Epithelial cell of esophagus (primary cell): ENCODE measurements at regions not wholly inside any gene's neighbourhood (a gene's known extent, or its start where the extent isn't known, plus 50 kb on each side); places are given as distances from the start of the nearest gene placed in this dataset.

ENCODE experiments used
- DNase-seq: peaks from one replicate; pipeline ENCODE4 v3.0.0; 2010; ENCODE audit warnings: low read depth
- H3K4me3 ChIP-seq: 2 replicates; pipeline ENCODE4 v1.5.1; 2011; ENCODE audit warnings: mild to moderate bottlenecking, low read length, control low read depth
- TF ChIP-seq, protein P1 (sequence below): IDR thresholded peaks from 2 replicates; pipeline ENCODE4 v1.5.1; 2011; ENCODE audit warnings: low read depth, mild to moderate bottlenecking, low read length, control low read depth, inconsistent platforms; ENCODE audit not compliant: insufficient read depth; ENCODE audit errors: missing control alignments

DNA sequence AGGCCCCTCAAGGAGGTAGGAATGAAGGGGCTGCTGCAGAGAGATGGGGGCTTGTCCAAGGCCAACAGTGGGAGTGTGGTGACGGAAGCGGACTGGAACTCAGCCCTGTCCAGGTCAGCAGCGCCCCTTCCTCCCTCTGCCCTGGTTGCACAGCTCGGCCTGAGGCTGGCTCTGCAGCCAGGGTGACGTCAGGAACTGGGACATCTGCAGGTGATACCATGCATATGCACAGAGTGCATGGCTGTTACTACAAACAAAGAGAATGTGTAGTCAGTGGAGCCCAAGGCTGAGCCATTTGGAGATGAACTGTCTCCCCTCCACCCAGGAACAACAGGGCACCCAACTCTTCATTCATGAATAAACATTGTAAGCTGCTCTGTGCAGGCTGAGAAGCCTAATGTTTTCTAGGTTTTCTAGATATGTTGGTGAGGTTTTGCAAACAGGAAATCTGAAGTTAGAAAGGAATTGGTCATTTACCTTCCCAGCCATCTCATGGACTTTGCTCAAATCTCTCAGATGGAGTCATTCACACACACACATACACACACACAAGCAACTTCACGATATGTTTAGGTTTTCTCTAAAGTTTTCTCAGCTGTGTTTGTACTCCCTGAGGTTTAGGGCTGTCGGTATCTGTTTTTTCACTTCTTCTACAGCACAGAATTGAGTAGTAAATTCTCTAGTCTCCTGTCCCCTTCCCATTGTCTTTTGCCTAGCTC is 117.2 kb downstream of the TLE3 start:
- no peak overlapping the region for H3K4me3 ChIP-seq
- no peak for DNase-seq
- TF ChIP-seq, protein P1, sequence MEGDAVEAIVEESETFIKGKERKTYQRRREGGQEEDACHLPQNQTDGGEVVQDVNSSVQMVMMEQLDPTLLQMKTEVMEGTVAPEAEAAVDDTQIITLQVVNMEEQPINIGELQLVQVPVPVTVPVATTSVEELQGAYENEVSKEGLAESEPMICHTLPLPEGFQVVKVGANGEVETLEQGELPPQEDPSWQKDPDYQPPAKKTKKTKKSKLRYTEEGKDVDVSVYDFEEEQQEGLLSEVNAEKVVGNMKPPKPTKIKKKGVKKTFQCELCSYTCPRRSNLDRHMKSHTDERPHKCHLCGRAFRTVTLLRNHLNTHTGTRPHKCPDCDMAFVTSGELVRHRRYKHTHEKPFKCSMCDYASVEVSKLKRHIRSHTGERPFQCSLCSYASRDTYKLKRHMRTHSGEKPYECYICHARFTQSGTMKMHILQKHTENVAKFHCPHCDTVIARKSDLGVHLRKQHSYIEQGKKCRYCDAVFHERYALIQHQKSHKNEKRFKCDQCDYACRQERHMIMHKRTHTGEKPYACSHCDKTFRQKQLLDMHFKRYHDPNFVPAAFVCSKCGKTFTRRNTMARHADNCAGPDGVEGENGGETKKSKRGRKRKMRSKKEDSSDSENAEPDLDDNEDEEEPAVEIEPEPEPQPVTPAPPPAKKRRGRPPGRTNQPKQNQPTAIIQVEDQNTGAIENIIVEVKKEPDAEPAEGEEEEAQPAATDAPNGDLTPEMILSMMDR = no peak

DNA sequence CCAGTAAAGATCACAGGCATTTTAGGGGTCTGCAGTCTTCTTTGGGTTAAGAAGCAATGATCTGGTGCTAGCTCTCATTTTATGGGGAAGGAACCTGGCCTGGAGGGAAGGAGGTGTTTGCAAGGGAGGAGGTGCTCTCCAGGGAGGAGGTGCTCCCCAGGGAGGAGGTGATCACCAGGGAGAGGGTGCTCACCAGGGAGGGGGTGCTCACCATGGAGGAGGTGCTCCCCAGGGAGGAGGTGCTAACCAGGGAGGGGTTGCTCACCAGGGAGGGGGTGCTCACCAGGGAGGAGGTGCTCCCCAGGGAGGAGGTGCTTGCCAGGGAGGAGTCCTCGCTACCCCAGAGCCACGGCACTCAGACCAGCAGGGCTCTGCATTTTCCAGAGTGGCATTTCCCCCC is 115.7 kb downstream of the TLE3 start:
- no peak for DNase-seq
- no peak overlapping the region for H3K4me3 ChIP-seq
- TF ChIP-seq, protein P1 = no peak

DNA sequence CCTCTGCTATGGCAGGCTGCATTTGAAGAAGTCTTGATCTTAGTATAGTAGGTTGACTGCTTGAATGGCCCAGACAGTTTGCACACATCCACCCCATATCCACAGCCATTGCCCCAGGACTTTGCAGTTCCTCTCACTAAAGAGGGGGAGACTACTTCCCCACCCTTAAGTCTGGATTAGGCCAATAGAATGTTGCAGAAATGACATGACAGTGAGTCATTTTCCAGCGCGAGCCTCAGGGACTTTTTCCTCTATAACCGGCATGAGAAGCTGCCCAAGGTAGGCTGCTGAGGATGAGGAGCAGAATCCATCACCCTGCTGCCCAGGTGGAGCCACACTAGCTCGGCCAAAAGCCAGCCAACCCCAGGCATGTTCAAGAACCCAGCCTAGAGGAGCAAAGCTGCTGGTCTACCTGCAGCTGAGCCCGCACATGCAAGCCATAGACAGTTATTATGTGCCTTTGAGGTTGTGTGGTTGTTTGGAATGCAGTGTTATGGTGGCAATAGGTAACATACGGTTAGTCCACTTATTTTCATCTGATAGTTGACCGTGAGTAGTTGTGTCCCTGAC is 113.9 kb downstream of the TLE3 start:
- no peak overlapping the region for H3K4me3 ChIP-seq
- TF ChIP-seq, protein P1 = no peak
- peak; percentile 47 for DNase-seq

DNA sequence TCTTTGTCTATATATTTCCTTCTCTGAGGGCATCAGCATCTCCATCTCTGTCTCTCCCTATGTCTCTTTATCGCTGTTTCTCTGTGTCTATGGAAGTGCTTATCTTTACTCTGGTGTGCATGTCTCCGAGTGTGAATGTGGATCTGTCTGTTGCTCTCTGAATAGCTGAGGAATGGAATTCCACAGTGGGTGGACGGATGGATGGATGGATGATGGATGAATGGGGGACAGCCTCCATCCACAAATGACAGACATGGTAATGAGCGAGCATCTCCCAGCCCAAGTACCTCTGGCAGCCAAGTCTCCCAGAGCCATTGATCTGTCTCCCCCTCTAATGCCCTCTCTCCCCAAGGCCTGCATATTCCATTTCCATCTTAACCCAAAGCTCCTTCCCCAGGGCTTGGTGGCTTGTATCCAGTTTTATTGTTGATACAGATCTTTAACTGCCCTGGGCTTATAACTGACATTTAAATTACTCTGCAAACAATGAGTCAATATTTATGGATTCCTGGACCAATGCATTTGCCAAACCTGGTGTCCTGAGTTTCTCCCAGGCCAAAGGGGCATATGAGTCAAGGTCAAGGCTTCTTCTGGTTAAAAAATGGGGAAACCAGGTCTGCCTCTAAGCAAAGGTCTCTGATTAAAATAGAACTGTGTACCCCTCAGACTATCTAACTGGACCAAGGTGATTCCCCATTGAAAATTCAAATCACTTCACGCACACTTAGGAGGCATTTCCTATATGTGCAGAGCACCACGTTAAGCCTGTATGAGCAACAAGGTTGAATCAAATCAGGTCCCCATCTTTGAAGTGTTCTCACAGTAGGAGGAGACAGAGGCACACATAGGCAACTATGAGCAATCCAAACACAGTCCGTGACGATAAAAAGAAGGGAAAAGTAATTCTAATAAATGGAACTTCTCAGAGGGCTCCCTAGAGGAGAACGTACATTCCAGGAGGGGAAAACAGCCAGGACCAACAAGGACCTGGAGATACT is 109.9 kb downstream of the TLE3 start:
- H3K4me3 ChIP-seq = no peak overlapping the region
- DNase-seq = no peak
- TF ChIP-seq, protein P1 = no peak

DNA sequence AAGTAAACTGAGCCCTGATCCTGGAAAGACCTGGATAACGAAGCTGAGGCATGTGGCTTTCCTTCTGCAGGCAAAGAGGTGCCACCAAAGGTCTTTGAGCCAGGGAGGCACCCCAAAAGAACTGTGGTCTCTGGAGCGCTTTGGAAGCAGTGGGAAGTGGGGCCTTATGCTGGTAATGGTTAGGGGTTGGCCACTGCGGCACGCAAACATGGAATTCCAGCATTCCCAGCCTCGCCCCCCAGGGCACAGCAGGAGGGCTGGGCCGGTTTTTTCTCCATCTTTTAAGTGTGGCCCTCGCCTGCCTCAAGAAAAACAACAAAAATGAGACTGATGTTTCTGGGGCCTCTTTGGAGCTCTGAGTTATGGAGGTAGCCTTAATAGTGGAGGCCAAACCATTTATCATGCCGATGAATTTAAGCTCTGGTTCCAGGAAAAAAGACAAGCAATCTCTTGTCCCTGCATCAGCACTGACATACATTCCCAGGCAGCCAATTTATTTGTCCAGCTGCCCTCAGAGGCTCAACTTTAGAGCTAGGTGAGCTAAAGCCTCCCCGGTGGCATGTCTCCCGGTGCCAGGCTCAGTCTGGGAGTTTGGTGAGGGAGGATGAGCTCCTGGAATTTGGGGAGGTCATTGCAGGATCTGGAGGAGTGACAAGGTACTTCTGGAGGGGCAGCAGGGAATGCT is 109.0 kb downstream of the TLE3 start:
- TF ChIP-seq, protein P1 = no peak
- H3K4me3 ChIP-seq = no peak overlapping the region
- no peak for DNase-seq

DNA sequence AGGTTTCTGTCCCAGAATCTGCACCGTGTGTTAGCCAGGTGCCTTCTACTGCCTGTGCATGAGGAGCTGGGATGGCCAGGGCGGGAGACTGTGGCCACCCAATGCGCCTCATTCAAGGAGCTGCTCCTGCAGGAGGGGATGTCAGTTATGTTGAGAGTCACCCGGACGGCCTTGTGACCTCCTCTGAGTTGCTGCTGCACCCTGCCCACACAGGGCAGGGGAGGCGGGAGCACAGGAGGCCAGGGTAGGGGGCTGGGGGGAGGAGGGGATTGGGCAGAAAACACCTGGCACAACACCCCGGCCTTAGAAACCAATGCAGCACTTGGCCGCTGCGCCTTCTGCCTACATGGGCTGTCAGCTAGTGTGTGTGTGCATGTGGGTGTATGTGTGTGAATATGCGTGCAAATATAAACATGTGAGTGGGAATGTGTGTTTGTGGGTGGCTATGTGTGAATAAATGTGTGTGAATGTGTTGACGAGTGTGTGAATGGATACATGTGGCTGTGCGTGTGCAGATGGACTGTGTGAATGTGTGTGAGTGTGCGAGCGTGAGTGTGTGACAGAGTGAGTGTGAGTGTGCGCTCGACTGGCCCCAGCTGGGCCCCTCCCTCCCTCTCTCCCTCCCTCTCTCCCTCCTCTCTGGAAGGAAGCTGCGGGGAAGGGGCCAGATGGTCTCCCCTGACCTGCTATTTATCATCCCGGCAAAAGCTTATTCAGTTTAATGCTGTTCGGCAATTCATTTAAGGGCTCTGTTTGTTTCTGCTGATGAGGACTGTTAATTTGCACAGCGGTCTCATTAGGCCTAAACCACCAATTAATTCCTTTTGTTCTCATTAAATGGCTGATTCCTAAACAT is 106.9 kb downstream of the TLE3 start:
- no peak overlapping the region for H3K4me3 ChIP-seq
- DNase-seq = no peak
- TF ChIP-seq, protein P1 = no peak
